ENCODE measurements at regions not wholly inside any gene's neighbourhood (a gene's known extent, or its start where the extent isn't known, plus 50 kb on each side); places are given as distances from the start of the nearest gene placed in this dataset.

DNA sequence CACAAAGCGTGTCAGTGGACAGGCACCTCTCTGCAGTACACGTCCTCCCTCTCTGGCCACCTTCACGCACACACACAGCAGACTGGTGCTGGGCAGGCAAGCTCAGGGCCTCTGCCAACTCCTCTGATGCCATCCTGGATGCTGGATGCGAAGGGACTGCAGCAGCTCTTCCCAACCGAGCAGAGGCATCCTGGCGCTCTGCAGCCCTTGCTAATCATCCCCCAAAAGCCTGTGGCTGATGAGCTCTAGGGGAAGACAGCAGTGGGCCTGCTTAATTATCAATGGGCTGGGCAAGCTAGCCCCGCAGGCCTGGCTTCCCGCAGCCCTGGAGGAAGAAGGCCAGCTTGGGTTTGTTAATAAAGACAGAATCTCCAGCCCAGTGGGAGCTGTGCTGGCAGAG, 71.3 kb upstream of the TEX51 start:
- no peak for DNase-seq (ENCODE audit: low read depth)

DNA sequence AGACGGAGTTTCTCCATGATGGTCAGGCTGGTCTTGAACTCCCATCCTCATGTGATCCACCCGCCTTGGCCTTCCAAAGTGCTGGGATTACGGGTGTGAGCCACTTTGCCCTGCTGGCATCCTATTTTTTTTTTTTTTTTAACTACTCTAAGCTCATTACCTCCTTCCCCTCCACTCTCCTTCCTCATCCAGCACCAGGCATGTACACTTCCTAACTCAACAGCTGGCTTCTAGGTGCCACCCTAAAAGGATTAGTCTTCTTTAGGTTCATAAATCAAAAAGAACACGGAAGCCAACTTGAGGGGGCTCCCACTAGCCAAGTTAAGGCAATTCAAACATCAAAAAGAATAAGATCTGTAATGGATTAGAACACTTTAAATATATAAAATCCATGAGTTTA, 70.6 kb upstream of the TEX51 start:
- no peak for DNase-seq (ENCODE audit: low read depth)

DNA sequence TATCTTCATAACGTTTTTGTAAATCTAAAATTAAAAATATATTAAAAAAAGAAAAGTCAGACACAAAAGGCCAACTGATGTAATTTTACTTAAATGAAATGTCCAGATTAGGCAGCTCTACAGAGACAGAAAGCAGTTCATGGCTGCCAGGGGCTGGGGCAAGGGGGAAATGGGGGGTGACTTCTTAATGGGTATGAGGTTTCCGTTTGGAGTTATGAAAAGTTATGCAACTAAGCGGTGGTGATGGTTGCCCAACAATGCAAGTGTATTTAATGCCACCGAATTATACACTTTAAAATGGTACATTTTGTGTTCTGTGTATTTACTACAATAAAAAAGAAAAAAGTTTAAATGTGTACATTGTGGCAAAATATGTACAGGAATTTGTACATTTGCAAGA, 70.2 kb upstream of the TEX51 start:
- no peak for DNase-seq (ENCODE audit: low read depth)

DNA sequence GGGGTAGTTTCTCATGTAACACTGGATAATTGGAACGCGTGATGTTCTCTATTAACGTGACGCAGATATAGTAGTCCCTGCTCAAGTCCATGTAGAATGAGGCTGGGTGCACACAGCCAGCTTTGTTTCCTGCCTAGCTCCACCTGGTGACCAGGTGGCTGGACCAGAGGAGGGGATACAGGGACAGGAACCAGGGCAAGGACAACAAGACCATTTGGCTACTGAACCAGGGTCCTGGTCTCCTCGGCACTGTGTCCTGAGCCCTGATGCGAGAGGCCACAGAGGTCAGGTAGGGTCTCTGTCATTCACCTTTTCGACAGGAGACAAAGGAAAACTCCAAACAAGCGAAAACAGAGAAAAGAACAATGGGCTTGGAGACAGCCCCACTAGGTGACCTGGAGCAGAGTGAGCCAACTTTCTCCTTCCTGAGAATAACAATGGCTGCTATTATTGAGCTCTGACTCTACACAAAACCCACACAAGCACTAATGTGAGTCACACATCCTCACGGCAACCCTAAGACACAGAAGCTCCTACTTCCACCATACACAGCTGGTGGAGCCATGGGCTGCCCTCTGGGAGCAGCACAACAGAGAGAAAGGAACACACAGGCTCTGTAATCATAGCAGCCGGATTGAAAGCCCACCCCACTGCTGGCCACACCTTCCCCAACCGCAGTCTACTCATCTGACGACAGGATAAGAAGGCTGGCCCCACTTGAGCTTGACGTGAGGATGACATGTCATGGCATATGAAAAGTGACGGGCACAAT, 67.3 kb upstream of the TEX51 start:
- DNase-seq (ENCODE audit: low read depth) = no peak

DNA sequence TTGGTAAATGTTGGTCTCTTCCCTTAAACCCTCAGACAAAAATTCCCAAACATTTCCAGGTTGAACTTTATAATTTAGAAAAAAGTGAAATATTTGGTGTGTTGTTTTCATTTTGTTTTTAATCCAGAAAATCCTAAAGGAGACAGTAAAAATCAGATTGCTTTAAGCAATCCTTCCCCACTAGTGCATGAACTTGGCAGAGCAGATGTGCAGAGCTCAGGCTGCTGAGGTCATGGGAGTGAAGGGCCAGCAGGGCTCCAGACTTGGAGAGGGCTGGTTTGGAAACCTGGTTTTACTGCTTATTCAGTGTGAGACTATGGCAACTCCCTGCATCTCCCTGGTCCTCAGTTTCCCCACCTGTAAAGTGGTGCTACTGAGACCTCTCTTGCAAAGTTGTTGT, 66.7 kb upstream of the TEX51 start:
- no peak for DNase-seq (ENCODE audit: low read depth)

DNA sequence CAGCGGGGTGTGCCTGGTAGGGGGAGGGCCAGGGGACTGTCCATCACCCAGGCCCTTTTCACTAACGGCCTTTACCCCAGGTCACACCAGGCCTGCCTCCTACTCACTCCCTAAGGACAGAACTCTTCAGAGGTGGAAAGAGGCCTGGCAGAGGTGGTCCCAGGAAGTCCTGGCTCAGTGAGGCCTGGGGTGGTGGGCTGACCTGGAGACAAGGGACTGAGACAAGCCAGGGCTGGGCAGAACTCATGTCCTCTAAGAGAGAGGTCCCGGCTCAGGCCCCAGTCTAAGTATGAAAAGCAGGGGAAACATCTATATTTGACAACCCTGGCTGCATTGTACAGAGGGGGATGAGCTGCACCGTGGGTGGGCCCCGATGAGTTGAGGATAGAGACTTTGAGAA, 65.9 kb upstream of the TEX51 start:
- no peak for DNase-seq (ENCODE audit: low read depth)

DNA sequence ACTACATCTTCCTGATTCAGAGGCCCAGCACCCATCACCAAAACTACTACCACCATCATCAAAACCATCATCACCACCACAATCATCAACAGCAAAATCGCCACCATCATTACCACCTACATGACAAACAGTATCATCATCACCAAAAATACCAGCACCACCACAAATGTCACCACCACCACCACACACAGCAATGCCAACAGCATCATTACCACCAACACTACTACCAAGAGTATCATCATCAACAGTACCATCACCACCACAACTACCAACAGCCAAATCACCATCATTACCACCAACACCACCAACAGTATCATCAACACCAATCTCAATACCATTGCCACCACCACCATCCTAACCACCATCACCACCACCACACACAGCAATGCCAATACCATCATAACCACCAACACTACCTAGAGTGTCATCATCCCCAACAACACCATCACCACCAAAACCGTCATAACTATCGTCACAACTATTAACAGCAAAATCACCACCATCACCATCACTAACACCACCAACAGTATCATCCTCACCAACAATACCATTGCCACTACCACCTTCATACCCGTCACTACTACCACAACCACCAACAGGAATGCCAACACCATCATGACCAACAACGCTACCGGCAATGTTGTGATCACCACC, 64.6 kb upstream of the TEX51 start:
- no peak for DNase-seq (ENCODE audit: low read depth)

DNA sequence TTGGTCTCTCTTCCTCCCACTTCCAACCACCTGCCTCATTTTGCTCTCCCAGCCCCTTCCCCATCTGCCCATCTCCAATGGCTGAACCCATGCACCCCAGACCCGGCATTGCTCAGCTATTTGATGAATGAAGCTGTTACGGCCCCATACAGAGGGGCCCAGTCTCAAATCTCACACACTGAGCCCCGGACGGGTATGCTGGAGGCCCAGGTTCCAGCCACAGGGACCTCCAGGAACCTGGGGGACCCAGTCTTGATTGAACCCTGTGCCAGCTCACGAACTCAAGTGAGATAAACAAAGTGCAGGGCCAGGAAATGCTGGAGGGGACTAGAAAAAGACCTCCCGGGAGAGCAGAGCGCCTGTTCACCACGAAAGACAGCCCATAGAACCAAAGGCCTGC, 63.4 kb upstream of the TEX51 start:
- DNase-seq (ENCODE audit: low read depth) = no peak

DNA sequence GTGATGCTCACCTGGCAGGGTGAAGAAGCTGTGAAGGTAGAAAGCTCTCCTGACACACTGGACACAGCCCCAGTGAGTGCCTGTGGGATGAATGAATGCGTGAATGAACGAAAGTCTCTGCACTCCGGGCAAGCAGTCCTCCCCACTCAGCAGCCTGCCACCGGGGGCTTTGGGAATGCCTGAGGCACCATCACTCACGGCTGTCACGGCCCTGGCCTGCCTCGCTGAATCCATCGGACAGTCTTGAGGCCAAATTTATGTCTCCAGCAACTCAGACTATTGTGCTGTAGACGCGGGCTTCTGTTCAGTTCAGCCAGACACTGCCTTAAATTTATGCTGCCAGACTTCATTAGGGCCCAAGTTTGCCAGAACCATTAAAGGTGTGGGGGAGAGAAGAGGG, 62.9 kb upstream of the TEX51 start:
- no peak for DNase-seq (ENCODE audit: low read depth)

DNA sequence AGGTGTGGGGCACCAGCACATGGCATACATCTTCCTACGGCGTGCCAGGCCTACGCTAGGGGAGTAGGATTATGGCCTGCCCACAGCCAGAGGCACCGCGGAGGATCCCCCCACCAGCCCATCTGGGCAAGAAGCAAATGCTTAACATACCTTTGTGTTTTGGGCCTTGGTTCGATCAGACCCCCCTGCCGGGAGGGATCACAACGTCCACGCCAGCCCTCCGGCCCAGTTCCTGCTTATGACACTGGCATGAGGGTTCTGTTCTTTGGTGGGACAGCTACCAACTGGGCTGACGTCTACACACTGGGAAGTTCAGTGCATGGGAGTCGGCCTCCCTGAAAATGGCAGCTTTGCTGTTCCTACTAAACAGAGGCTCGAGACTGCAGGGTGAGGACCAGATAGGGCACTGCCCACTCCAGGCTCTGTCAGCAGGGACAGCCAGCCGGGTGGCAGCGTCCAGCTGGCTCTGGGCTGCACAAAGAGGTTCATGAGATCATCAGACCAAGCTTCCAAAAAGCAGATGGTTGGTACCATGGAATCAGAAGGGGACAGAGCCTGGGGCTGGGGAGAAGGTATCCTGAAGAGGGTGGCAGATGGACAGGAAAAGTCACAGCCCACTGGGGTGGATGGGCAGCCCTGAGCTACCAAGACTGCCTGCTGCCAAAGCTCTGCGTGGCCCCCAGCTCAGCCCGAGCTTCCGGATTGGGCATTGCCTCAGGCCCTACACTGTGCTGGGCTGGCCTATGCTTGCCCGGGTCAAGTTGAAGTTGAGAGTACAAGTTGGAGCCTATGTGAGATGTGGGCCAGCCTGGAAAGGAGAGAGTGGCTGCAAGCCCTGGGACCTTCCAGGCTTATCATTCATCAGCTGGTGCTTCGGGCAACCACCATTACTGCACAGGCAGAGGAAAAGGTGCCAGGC, 61.7 kb upstream of the TEX51 start:
- DNase-seq (ENCODE audit: low read depth) = no peak

DNA sequence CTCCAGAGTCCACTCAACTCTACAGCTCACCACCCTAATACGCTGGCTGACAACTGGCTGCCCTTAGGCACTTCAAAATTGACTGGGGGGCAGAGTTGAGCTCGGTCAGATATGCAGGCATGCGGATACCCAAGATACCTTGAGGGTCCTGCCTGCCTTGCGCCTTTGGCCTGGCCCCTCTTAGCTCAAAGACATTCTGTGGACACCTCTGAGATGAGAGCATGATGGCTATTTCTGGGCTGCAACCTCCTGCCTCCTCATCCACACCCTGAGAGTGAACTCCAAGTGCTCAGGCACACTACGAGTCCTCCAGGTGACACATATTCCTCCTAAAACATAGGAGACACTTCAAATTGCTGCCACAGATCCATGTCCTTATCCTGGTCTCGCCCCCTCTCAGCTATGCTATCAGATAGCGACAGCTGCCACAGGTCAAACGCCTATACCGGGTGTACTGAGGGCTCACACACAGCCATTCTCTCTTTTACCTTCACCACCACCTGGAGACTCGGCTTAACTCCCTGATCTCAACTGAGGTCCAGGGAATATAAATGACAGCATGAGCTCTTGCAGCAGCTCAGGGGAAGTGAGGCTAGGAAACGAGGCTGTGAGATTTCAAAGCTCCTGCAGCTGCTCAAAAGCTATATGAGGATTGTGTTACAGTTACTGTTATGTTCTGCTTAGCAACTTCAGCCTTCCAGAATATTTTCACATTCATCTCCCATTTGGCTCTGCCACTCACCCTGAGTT, 60.5 kb upstream of the TEX51 start:
- DNase-seq (ENCODE audit: low read depth) = no peak

DNA sequence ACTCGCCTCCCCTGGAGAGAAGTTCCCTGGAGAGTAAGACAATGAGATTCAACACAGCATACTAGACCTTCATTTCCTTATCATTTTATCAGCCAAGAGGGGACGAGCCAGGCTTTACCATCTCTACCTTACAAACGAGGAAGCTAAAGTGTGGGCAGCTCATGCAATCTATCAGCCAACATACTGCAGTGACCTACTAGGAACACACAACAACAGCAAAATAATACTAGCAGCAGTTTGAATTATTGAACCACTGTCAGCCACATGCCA, 60.0 kb upstream of the TEX51 start:
- no peak for DNase-seq (ENCODE audit: low read depth)

DNA sequence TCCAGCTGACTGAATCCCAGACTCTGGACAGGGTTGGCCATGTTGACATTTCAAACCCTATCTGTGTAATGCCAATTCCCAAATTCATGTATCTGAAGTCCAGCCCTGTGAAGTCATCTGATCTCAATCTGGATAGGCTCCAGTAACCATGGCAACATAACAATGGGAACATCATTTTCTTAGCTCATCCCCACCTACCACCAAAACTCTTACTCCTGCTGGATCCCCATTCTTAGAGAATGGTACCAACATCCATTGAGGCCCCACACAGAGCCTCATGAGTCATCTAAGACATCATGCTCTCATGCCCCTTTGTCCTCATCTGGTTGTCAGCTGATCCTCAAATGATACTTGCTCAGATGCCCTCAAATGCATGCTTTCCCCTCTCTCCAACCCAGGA, 58.9 kb upstream of the TEX51 start:
- DNase-seq (ENCODE audit: low read depth) = no peak

DNA sequence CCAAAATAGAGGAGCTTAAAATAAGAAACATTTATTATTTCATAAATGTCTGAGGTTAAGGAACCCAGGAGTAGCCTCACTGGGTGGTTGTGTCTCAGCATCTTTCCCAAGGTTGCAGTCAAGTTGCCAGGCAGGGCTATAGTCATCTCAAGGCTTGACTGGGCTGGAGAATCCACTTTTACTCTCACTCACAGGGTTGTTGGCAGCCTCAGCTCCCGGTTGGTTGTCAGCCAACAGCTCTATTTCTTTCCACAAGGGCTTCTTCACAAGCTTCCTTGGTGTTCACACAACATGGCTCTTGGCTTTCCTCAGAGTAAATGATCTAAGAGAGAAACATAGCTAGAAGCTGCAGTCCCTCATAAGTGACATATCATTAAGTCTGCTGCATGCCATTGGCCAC, 55.6 kb upstream of the TEX51 start:
- no peak for DNase-seq (ENCODE audit: low read depth)

DNA sequence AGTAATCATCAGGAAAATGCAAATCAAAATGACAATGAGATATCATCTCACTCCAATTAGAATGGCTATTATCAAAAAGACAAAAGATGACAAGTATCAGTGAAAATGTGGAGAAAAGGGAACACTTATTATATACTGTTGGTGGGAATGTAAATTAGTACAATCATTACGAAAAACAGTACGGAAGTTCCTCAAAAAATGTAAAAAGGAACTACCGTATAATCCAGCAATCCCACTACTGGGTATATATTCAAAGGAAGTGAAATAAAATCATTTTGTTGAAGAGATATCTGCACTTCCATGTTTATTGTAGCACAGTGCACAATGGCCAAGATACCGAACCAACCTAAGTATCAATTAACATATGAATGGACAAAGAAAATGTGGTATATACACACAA, 52.4 kb upstream of the TEX51 start:
- DNase-seq (ENCODE audit: low read depth) = no peak
